ENCODE measurements at regions not wholly inside any gene's neighbourhood (a gene's known extent, or its start where the extent isn't known, plus 50 kb on each side); places are given as distances from the start of the nearest gene placed in this dataset.
"Not testable (repeated sequence)": the region's sequence is repeated elsewhere in the genome, so short reads cannot be mapped to it uniquely, and the experiment has no call there.

DNA sequence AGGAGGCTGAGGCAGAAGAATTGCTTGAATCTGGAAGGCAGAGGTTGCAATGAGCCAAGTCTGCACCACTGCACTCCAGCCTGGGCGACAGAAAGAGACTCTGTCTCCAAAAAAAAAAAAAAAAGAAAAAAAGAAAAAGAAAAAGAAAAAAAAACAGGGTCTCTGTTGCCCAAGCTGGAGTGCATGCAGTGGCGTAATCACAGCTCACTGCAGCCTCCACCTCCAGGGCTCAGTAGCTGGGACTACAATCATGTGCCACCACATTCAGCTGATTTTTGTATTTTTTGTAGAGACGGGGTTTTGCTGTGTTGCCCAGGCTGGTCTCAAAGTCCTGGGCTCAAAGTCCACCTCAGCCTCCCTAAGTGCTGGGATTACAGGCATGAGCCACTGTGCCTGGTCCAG lies 94.0 kb upstream of the SERTAD2 start:
- TF ChIP-seq, protein P1, sequence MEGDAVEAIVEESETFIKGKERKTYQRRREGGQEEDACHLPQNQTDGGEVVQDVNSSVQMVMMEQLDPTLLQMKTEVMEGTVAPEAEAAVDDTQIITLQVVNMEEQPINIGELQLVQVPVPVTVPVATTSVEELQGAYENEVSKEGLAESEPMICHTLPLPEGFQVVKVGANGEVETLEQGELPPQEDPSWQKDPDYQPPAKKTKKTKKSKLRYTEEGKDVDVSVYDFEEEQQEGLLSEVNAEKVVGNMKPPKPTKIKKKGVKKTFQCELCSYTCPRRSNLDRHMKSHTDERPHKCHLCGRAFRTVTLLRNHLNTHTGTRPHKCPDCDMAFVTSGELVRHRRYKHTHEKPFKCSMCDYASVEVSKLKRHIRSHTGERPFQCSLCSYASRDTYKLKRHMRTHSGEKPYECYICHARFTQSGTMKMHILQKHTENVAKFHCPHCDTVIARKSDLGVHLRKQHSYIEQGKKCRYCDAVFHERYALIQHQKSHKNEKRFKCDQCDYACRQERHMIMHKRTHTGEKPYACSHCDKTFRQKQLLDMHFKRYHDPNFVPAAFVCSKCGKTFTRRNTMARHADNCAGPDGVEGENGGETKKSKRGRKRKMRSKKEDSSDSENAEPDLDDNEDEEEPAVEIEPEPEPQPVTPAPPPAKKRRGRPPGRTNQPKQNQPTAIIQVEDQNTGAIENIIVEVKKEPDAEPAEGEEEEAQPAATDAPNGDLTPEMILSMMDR (IDR thresholded peaks at IDR 0.05): not testable (repeated sequence)
- TF ChIP-seq, protein P2, sequence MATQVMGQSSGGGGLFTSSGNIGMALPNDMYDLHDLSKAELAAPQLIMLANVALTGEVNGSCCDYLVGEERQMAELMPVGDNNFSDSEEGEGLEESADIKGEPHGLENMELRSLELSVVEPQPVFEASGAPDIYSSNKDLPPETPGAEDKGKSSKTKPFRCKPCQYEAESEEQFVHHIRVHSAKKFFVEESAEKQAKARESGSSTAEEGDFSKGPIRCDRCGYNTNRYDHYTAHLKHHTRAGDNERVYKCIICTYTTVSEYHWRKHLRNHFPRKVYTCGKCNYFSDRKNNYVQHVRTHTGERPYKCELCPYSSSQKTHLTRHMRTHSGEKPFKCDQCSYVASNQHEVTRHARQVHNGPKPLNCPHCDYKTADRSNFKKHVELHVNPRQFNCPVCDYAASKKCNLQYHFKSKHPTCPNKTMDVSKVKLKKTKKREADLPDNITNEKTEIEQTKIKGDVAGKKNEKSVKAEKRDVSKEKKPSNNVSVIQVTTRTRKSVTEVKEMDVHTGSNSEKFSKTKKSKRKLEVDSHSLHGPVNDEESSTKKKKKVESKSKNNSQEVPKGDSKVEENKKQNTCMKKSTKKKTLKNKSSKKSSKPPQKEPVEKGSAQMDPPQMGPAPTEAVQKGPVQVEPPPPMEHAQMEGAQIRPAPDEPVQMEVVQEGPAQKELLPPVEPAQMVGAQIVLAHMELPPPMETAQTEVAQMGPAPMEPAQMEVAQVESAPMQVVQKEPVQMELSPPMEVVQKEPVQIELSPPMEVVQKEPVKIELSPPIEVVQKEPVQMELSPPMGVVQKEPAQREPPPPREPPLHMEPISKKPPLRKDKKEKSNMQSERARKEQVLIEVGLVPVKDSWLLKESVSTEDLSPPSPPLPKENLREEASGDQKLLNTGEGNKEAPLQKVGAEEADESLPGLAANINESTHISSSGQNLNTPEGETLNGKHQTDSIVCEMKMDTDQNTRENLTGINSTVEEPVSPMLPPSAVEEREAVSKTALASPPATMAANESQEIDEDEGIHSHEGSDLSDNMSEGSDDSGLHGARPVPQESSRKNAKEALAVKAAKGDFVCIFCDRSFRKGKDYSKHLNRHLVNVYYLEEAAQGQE (IDR thresholded peaks at IDR 0.05; ENCODE audit: insufficient read depth in 1 of 2, low read depth in 2 of 2, low read length in 1 of 2): not testable (repeated sequence)
- not testable (repeated sequence) for TF ChIP-seq TCF7L2 (IDR thresholded peaks at IDR 0.05; ENCODE audit: low read depth, low read length)
